Stimulated activated naive CD4-positive, alpha-beta T cell (primary cell): ENCODE measurements at regions not wholly inside any gene's neighbourhood (a gene's known extent, or its start where the extent isn't known, plus 50 kb on each side); places are given as distances from the start of the nearest gene placed in this dataset.

Experiments used
- DNase-seq, 6 experiments: peaks; one replicate each; lab custom pipeline; 2025; lab: John Stamatoyannopoulos, UW

- DNase-seq = no peak
Measured at GRCh38 chr2:181770150-181770549, 89.8 kb upstream of the NEUROD1 start.

DNA sequence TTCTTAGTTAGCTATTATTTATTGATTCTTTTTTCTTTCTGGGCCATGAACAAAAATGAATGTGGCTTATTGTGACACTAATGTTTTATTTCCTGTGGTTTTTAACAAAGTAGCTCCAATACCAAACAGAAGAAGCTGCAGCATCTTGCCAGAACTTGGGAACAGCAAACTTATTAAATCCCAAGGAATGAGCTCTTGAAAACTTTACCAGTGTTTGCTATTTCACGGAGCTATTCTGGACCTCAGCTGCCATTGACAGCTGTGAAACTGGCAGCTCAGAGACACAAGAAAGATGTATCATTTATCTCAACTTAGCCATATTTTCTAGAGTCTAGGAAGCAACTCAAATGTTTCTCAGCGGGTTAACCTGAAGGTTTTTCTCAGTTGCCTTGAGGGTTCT lies 91.0 kb upstream of the NEUROD1 start:
- no peak for DNase-seq

- DNase-seq = no peak
Measured at GRCh38 chr2:181772334-181772733, 92.0 kb upstream of the NEUROD1 start.

DNA sequence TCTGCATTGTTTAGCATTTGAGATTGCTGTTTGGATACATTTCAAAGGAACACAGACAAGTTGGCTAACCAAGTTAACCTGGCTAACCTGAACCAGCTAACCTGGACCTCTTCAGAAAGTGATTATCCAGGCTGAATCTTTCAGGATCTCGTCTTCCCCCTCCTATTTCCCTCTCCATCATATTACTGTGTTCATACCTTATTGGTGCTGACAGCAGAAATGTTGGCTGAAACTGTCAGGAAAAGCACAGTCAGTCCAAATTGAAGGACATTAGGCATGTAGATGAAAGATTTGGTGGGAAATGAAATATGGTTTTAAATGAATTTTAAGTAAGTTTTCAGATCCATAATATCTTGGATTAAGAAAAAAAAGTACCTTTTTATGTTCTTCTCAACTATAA lies 92.5 kb upstream of the NEUROD1 start:
- DNase-seq = no peak

- no peak for DNase-seq
Measured at GRCh38 chr2:181774685-181775084, 94.4 kb upstream of the NEUROD1 start.

DNA sequence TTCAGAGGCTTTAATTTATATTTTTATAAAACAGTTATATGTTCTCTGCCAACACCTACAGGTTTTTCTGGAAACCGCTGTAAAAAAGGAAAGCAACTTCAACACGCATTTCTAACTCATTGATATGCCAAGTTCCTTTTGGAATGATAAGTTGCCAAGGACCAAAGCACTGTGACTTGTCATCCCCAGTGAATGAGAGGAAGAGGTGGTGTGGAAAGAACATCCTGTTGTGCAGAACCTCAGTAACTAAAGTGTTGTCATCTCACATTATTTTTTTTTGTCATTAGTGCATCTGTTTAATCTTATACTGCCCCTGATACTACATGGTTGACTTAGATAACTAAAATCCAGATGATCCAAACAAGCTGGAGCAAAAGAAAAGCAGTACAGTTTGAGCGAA lies 96.0 kb upstream of the NEUROD1 start:
- DNase-seq = no peak

- DNase-seq = no peak
Measured at GRCh38 chr2:181777734-181778133, 97.4 kb upstream of the NEUROD1 start.

- no peak for DNase-seq
Measured at GRCh38 chr2:181778621-181779201, 98.4 kb upstream of the NEUROD1 start.

- no peak for DNase-seq
Measured at GRCh38 chr2:181779288-181780021, 99.1 kb upstream of the NEUROD1 start.

DNA sequence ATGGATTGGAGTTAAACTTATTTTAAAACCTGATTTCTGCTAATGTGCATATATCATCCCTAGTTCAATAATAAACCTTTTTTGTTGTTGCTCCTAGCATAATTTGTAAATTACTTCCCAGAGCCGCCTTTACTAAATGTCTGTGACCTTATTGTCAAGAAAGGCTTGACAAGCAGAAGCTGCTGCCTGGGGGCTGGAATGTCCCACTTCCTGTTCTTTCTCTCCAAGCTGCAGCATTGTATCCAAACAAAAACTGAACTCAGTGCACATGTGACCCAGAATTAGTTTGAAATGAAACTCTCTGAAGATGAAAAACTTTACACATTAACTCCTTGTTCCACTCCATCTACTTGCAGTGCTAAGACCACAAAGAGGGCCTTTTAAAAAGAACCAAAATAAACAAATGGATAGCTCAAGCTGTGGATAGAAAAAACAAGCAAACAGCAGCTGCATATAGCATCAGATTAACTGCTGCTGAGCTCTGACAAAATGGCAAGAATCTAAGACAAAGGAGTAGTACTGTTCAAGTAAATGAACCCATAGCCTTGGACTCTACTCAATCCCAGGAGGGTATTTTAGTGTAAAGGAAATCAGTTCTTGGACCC lies 99.8 kb upstream of the NEUROD1 start:
- no peak for DNase-seq

DNA sequence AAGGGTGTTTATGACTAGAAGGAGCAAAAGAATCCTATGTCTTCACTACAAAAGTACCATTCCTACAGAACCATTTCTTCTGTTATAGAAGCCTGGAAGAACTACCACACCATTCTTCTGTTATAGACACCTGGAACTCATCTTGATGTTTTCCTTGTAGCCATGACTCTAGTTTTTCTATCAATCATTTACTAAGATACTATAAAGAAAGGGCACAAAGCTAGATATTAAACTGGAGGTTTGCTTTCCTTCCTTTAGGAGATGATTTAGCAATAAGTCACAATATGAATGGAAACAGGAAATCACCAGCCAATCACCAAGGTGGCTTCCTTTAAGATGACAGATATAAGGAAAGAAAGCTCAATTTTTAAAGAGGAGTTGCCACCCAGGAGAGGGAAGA lies 100.3 kb upstream of the NEUROD1 start:
- no peak for DNase-seq

DNA sequence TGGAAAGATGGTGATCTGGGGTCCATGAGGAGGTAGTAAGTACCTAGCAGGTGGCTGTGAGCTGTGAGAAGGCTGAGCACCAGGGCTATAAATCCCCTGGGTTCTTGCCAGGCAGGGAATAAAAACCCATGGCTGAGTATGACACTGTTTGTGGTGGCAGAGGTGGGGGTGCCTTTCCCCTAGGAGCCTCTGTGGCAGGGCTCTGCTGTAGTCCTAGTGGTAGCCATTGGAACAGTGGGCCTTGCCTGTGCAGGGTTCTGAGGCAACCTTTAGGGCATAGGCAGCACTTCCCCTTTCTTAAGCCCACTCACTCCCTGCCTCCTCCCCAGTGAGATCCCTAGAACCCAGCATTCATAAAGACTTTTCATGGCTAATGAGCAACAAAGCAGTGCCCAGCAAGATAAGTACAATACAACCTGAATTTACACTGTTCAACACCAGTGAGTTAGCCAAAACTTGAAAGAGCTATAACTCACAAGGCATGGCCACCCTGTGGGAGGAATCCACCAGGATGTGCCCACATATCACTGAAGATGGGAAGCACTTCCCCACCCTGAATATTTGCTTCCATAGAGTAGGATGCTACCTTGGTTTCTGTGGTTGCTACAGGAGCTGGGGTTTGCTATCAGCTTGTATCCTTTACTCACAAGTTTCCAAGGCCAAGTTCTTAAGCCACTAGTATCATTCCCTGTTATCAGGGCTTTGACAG lies 100.9 kb upstream of the NEUROD1 start:
- no peak for DNase-seq

DNA sequence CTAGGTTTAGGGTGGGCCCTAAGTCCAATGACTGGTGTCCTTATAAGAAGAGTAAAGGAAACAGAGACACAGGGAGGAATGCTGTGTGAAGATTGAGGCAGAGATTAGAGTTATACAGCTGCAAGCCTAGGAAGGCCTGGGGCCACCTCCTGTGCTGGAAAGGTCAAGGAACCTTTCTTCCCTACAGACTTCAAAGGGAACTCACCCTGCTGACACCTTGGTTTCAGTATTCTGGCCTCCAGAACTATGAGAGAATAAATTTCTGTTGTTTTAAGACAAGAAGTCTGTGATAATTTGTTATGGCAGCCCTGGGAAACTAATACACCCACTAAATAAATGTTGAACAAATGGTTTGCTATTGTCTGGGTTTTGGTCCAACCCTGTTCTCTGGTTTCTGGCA lies 102.3 kb upstream of the NEUROD1 start:
- DNase-seq = no peak

DNA sequence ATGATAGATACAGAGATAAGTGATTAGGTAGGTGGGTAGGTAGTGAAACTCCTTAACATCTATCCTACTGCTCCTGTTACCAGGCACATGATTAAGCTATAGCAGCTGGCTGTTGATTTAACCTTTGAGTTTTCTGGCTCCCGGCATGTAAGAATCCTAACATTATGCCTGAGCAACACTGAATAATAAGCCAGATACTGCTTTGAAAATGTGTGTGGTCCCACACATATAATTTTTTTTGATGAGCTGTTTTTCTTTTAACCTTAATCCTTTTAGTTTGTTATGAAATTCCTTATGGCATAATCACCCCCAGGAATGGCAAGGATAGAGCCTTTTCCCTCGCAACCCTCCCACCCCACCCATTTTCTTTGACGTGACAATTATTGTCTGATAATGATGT lies 104.2 kb upstream of the NEUROD1 start:
- no peak for DNase-seq

GRCh38 chr2:181785691-181786344 lies 105.5 kb upstream of the NEUROD1 start:
- DNase-seq = no peak

GRCh38 chr2:181786371-181787228 lies 104.9 kb upstream of the ITPRID2 start:
- no peak for DNase-seq

DNA sequence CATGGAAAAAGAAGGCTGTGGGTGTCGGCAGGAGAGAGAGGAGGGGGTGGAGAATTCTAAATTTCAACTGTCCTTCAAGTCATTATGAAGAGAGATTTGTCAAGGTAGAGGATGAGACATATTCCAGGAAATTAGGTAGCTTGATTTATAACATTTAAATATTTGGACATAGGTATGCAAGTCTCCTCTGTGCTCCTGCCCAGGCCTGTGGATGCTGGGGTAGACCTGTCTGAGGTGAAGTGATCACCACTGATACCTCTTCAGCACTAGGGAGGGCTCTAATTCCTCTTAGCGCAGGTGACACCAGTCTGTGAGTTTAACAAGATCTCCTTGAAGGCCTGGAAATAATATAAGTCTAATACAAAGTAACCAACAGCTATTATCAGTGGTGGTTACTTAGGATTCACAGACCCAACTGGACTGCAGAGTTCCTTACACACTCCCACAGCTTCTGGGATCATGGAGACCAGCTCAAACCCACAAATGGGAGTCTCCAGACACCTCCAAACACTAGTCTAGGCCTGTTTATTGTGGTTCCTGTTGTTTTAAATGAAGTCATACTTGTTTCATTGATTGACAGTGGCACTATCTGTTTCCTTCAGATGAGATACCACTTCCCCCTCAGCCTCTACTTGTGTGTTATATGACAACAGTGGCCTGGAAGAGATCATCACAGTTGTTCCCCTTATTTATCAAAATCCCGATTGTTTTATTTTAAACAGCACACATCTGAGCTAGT lies 104.1 kb upstream of the ITPRID2 start:
- no peak for DNase-seq

- DNase-seq = no peak
Measured at GRCh38 chr2:181788897-181789555, 102.5 kb upstream of the ITPRID2 start.

DNA sequence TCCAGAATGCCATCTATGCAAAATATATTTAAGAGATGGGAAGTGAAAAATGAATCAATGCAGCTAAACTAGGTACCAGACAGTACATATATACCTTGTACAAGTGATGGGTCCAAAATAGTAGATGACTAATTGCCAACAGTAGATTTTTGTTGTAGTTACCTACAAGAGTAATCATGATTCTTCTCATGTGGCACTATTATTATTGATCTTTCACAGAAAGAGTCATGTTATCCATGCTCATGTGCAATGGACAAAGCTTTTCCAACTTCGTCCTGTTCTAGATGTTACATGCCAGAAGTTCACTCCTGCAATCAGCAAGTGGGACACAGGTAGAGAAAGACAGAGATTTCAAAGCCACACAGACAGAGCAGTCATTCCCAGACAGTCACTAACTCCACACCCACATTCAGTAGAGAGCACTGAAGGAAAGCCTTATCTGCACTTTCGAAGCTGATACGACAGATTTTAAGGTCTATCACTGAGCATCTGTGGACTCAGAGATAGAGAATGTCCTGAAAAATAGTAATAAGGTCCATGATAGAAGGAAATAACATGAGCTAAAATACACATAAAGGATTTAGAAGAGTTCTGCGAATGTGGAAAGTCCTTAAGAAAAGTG lies 101.6 kb upstream of the ITPRID2 start:
- no peak for DNase-seq
